K562 (cell line): ENCODE measurements at regions not wholly inside any gene's neighbourhood (a gene's known extent, or its start where the extent isn't known, plus 50 kb on each side); places are given as distances from the start of the nearest gene placed in this dataset.

Experiments used
- ARHGAP35 ChIP-seq: fragments of 450-650 bp; IDR thresholded peaks from 2 replicates; pipeline ENCODE4 v1.6.1; 2018; ENCODE audit not compliant: partially characterized antibody
- CHCHD3 ChIP-seq: fragments of 250-450 bp; sonication (Bioruptor Pico); IDR thresholded peaks from 2 replicates; pipeline ENCODE4 v2.1.2; 2022; ENCODE audit warnings: mild to moderate bottlenecking
- CHD4 ChIP-seq: fragments of 200-600 bp; sonication (generic); IDR thresholded peaks from 3 replicates; pipeline ENCODE4 v1.6.1; 2012; ENCODE audit warnings: low read depth, mild to moderate bottlenecking, mixed read lengths, low read length, inconsistent platforms; ENCODE audit not compliant: insufficient read depth, insufficient replicate concordance, poor library complexity, severe bottlenecking
- ELK1 ChIP-seq: sonication (generic); formaldehyde crosslinking; IDR thresholded peaks from 2 replicates; pipeline ENCODE4 v1.8.1; 2022; ENCODE audit warnings: missing genetic modification reagents
- NCOA4 ChIP-seq: fragments of 450-650 bp; IDR thresholded peaks from 2 replicates; pipeline ENCODE4 v1.6.1; 2018; ENCODE audit warnings: mild to moderate bottlenecking; ENCODE audit not compliant: partially characterized antibody
- OTX1 ChIP-seq: fragments of 450-650 bp; formaldehyde crosslinking; IDR thresholded peaks from 2 replicates; pipeline ENCODE4 v1.4.0; 2022; ENCODE audit warnings: mild to moderate bottlenecking
- RAD21 ChIP-seq, 2 experiments: fragments of 250-450 bp in 1 of 2; fragments of 450-650 bp in 1 of 2; sonication (Bioruptor Pico) in 1 of 2; formaldehyde crosslinking in 1 of 2; IDR thresholded peaks in 1 of 2; conservative IDR thresholded peaks in 1 of 2; 2 replicates each; pipeline versions ENCODE4 v1.4.0 to v1.8.0; 2020 to 2022; ENCODE audit warnings: mild to moderate bottlenecking in 2 of 2, moderate library complexity in 1 of 2
- TF ChIP-seq, protein P1 (sequence below), 2 experiments: fragments of 200-800 bp in 1 of 2; sonication (Bioruptor generic) in 1 of 2; sonication (generic) in 1 of 2; formaldehyde crosslinking in 1 of 2; IDR thresholded peaks in 1 of 2; conservative IDR thresholded peaks in 1 of 2; 2 replicates each; pipeline versions ENCODE4 v1.5.0 to v1.6.1; 2016 to 2020; ENCODE audit warnings: missing compliant biosample characterization in 1 of 2, missing genetic modification characterization in 1 of 2, missing genetic modification reagents in 1 of 2
- TF ChIP-seq, protein P2 (sequence below), 3 experiments: IDR thresholded peaks in 2 of 3; conservative IDR thresholded peaks in 1 of 3; 2 replicates each; pipeline ENCODE4 v1.5.1; 2011 to 2012; ENCODE audit warnings: low read length in 3 of 3, mild to moderate bottlenecking in 3 of 3, control low read depth in 2 of 3, improper control_type of control experiment in 1 of 3, inconsistent platforms in 1 of 3, low read depth in 1 of 3, mixed read lengths in 1 of 3, moderate library complexity in 1 of 3; ENCODE audit not compliant: insufficient read depth in 2 of 3

DNA sequence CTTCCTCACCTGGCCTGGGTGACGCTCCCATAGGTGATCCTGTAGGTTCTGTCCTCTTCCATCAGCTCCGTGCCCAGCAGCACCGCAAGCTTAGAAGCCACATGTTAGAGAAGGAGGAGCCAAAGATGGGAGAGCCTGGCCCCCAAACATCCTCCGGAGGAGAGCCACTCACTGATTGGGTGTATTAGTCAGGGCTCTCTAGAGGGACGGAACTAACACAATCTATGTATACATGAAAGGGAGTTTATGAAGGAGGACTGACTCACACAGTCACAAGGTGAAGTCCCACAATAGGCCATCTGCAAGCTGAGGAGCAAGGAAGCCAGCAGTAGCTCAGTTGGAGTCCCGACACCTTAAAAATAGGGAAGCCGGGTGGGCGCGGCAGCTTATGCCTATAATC is 1273.1 kb upstream of the TMEM132C start:
- TF ChIP-seq CHCHD3 (CRISPR knock-in tag) = no peak
- TF ChIP-seq ARHGAP35 = no peak
- TF ChIP-seq OTX1 (CRISPR knock-in tag) = no peak
- no peak for TF ChIP-seq ELK1
- TF ChIP-seq, protein P1, sequence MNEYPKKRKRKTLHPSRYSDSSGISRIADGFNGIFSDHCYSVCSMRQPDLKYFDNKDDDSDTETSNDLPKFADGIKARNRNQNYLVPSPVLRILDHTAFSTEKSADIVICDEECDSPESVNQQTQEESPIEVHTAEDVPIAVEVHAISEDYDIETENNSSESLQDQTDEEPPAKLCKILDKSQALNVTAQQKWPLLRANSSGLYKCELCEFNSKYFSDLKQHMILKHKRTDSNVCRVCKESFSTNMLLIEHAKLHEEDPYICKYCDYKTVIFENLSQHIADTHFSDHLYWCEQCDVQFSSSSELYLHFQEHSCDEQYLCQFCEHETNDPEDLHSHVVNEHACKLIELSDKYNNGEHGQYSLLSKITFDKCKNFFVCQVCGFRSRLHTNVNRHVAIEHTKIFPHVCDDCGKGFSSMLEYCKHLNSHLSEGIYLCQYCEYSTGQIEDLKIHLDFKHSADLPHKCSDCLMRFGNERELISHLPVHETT (CRISPR knock-in tag; conservative IDR thresholded peaks at IDR 0.05 in 1 of 2, IDR thresholded peaks at IDR 0.05 in 1 of 2) = no peak
- TF ChIP-seq CHD4 = no peak
- TF ChIP-seq, protein P2, sequence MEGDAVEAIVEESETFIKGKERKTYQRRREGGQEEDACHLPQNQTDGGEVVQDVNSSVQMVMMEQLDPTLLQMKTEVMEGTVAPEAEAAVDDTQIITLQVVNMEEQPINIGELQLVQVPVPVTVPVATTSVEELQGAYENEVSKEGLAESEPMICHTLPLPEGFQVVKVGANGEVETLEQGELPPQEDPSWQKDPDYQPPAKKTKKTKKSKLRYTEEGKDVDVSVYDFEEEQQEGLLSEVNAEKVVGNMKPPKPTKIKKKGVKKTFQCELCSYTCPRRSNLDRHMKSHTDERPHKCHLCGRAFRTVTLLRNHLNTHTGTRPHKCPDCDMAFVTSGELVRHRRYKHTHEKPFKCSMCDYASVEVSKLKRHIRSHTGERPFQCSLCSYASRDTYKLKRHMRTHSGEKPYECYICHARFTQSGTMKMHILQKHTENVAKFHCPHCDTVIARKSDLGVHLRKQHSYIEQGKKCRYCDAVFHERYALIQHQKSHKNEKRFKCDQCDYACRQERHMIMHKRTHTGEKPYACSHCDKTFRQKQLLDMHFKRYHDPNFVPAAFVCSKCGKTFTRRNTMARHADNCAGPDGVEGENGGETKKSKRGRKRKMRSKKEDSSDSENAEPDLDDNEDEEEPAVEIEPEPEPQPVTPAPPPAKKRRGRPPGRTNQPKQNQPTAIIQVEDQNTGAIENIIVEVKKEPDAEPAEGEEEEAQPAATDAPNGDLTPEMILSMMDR (IDR thresholded peaks at IDR 0.05 in 2 of 3, conservative IDR thresholded peaks at IDR 0.05 in 1 of 3; ENCODE audit: insufficient read depth in 2 of 3, low read depth in 1 of 3, low read length in 3 of 3) = no peak
- TF ChIP-seq RAD21 (CRISPR knock-in tag; conservative IDR thresholded peaks at IDR 0.05 in 1 of 2, IDR thresholded peaks at IDR 0.05 in 1 of 2) = no peak
- TF ChIP-seq NCOA4 = no peak
